NCI-H2029 (cell line): ENCODE measurements at regions not wholly inside any gene's neighbourhood (a gene's known extent, or its start where the extent isn't known, plus 50 kb on each side); places are given as distances from the start of the nearest gene placed in this dataset.
"Not testable (repeated sequence)": the region's sequence is repeated elsewhere in the genome, so short reads cannot be mapped to it uniquely, and the experiment has no call there.

ENCODE experiments used
- DNase-seq: peaks from one replicate; lab custom pipeline; 2025; lab: John Stamatoyannopoulos, UW

DNA sequence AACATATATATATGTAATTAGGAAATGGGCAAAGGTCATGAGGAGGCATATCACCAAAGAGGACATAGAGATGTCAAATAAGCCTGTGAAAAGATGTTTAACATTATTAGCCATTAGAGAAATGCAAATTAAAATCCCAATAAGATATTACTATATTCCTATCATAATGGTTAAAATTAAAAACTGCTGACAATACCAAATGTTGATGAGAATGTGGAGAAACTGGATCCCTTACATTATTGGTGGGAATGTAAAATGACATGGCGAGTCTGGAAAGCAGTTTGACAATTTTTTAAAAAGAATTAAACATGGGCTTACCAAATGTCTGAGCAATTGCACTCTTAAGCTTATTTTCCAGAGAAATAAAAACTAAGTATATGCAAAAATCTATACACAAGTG is 1821.6 kb upstream of the C9orf72 start:
- DNase-seq: no peak

DNA sequence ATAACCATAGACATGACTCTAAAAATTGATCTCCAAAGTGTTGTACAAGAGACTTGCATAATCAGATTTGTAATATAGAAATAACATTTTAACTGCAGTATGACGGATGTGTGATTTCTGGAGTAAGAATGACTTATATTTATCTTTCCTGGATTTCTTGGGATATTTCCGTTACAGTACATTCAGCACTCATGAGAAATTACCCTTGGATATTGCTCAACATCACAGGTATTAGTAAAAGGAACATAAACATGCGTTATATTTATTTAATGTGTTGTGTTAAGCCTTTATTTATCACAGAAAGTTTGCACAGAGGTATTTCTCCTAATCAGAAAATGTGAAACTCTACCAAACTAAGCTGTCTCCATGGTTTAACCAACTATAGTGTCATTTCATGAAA is 1823.9 kb upstream of the C9orf72 start:
- no peak for DNase-seq

DNA sequence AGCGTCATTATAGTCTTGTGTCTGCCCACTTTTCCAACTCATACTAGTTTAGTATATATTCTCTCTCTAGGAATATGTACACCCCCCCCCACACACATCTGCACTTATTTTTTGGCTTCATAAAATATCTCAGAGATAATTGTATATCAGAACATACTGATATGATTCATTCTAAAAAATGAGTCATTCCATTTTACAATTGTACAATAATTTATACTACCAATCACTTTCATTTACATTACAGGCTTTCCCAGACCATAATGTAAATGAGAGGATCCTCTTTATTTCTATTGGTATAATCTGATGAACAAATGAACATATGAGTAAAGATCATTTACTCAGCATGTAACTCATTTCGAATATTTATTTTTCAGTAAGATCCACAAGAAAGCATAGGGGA is 1842.9 kb upstream of the C9orf72 start:
- no peak for DNase-seq

DNA sequence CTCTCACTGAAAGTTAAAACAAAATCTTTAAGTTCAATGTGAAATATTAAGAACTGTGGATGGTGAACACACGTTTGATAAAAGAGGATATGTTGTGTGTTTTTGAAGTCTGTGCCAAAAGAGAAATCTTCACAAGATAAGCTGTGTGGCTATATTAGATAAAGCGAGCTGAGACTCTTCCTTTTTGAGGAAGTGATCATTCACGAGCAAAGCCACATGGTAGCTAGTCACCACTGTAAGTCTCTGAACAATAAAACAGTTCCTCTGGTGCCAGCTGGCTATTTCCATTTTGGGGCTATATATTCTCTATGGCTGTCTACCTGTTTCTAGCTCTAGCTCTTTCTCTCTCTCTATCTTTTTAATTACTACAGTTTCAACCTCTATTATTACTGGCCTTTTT is 1849.2 kb upstream of the C9orf72 start:
- no peak for DNase-seq

DNA sequence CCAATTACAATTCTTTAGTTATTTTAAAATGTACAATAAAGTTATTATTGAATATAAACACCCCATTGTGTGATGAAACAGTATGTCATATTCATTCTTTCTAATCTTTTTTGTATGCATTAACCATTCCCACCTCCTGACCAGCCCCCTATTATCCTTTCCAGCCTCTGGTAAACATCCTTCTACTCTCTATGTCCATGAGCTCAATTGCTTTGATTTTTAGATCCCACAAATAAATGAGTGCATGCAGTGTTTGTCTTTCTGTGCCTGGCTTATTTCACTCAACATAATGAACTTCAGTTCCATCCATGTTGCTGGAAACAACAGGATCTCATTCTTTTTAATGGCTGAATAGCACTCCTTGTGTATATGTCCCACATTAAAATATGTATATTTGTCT is 1858.9 kb upstream of the C9orf72 start:
- no peak for DNase-seq

DNA sequence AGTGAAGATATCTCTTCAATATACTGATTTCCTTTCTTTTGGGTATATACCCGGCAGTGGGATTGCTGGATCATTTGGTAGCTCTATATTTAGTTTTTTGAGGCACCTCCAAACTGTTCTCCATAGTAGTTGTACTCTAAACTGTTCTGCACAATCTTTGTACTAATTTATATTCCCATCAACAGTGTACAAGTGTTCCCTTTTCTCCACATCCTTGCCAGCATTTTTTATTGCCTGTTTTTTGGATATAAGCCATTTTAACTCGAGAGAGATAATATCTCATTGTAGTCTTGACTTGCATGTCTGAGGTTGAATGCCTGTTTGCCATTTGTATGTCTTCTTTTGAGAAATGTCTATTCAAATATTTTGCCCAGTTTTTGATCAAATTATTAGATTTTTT is 1859.4 kb upstream of the C9orf72 start:
- DNase-seq: not testable (repeated sequence)

DNA sequence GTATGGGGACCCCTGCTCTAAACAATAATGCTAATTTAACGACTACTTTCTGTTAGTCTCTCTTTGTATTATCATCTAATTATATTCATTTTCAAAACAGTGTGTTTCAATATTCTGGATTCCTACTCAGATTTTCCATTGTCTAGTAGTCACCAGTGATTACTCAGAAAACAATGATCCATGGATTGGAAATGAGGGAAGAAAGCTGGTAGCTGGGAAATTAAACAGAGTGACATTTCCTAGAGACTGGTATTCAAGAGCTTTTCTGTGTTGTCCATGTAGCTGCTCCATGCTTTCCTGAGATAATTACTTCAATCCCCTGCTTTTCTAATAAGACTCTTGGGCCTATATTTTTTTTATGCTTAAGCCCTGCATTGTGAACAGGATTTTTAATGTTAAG is 1862.1 kb upstream of the C9orf72 start:
- no peak for DNase-seq

DNA sequence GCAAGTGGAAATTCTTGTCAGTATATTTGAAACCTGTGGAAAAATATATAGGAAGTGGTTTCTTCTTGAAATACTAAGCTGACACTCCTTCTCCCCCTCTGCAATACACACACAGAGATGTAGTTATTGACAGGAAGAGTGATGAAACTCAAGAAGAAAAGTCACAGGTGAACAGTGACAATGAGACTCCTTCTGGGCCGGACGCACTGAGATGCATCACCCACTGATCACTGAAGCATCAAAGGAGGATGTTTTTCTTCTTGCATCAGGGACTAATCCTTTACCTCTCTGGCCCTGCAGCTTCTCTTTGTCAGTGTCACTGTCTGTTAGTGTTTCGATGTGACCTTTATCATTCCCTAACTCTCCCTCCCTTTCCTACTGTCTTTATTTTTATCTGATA is 1864.2 kb upstream of the C9orf72 start:
- DNase-seq: no peak

DNA sequence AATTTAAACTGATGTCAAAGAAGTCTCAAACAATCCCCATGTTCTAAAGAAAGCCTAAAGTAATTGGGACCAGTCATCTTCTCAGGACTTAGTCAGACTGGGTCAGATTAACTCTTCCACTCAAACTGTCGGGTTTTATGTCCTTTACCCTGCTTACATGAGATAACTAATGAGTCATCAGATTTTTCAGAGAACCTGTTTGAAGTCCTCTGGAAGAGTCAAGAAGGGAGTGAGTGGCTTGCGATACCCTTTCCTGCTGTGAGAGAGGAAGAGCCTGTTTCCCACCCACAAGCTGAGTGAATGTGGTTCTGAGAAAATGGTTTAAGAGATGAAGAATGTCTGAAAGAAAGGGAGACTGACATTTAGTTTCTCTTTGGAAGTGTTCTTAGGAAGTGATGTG is 1866.7 kb upstream of the C9orf72 start:
- no peak for DNase-seq

DNA sequence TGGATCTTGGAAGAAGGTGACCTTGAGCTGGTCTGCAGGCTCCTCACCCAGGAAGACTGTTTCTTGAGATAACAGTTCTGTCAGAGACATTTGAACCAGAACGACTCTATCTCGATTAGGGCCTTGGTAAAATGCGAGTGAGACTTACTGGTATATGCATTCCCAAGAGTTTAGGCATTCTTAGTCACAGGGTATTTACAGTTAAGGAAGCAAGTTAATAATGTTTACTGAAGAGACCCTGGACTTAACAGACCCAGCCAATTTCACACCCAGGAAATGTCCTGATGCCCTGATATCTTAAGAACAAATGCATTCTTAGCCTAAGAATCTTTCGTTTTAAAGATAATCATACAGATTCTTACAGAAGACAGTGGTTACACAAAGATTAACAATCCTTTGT is 1867.2 kb upstream of the C9orf72 start:
- no peak for DNase-seq

DNA sequence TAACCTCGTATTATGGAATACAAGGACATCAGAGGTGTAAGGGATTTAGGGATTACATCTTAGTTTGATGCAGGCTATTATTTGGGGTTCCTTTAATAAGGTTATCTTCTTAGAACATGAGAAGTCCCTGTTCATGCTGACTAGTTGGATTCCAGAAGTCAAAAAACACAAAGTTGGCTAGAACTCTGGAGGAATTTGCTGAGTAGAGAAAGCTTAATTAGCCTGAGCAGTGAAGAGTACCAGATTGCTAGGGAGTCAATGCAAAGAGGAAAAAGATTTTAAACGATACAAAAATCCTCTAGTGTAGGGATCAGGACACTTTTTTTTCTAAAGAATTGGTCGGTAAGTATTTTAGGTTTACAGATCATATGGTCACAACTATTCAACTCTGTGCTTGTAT is 1872.5 kb upstream of the C9orf72 start:
- no peak for DNase-seq

DNA sequence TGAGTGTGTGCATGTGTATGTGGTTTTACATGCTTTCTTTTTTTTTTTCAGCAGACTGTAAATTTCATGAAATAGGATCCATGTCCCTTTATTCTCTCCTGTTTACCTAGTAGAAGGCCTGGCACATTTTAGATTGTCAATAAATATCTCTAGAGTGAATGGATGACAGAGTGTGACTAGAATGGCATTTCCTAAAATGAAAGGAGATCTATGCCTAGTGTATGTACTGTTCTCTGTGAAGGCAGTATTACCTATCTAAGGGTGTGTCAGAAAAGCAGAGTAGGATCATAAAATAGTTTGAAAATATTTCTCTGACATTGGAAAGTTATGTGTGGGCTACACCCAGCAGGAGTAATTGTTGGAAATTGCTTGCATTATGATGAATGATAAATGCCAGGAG is 1876.0 kb upstream of the C9orf72 start:
- DNase-seq: peak; percentile 78

DNA sequence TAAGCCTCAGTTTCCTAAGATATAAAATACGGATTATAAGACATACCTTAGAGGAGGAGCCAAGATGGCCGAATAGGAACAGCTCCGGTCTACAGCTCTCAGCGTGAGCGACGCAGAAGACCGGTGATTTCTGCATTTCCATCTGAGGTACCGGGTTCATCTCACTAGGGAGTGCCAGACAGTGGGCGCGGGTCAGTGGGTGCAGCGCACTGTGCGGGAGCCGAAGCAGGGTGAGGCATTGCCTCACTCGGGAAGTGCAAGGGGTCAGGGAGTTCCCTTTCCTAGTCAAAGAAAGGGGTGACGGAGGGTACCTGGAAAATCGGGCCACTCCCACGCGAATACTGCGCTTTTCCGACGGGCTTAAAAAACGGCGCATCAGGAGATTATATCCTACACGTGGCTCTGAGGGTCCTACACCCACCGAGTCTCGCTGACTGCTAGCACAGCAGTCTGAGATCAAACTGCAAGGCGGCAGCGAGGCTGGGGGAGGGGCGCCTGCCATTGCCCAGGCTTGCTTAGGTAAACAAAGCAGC is 1877.1 kb upstream of the C9orf72 start:
- not testable (repeated sequence) for DNase-seq

DNA sequence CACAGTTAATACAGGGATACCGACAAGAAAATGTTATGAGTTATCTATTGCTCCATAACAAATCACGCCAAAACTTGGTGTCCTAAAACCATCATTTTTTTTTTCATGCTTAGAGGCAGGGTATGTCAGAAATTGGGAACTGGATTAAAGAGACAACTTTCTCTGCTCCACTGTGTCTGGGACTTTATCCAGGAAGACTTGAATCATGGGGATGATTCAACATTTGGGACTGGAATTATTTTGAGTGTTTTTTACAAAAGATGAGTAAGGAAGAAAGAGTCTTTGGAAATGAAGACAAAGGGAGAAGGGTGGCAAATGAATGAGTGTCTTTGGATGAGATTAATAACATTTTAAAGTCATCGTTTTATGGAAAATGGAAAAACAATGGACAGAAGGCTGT is 1883.7 kb upstream of the C9orf72 start:
- no peak for DNase-seq

DNA sequence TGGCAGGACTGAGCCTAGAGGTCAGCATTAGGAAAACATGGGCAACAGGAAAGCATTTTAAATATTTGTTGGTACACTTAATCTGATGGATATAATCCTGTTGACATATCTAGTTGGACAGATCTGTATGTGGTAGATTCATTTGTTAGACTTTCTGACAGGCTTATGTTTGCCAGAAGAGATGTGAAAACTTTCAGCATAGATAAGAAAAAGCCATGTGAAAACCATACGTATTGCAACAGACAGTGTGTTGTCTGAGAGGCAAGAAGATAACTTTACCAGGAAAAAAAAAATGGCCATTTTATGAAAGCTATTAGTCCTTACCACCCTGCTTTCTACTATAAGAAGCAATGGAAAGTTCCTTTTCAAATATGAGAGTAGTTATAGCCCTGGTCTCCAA is 1902.2 kb upstream of the C9orf72 start:
- no peak for DNase-seq

DNA sequence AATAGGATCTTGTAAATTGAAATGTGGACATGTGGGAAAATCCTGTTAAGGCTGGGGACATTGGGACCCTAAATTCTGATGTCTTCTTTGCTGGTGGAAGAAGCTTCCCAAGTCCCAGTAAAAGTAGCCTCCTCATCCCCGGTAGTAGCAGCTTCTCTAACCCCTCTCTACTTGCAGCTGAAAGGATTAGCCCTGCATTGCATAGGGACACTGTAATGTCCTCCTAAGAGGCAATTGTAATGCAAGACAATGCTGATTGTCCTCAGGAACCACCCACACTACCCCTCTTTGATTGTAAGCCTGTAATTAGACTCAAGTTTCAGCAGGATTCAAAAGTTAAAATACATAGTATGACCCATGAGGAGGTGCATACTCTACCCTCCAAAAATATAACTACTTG is 1938.4 kb upstream of the C9orf72 start:
- no peak for DNase-seq

DNA sequence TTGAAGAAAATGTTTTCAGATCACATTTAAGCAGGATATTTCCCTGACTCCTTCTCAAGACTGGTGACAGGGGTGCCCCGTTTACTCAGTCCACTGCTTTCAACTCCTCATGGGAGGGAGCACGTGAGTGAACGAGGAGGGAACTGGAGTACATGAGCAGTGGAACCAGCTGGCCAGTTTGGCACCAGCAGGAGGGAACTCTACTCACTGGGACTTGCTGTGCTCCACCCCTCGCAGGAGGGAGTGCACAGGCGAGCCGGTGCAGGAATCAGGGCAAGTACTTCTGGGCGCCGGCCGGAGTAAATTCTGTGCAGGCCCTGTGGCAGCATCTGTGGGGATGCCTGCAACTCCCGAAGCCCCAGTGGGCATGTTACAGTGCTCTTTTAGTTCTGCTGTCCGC is 1941.1 kb upstream of the C9orf72 start:
- peak; percentile 17 for DNase-seq

DNA sequence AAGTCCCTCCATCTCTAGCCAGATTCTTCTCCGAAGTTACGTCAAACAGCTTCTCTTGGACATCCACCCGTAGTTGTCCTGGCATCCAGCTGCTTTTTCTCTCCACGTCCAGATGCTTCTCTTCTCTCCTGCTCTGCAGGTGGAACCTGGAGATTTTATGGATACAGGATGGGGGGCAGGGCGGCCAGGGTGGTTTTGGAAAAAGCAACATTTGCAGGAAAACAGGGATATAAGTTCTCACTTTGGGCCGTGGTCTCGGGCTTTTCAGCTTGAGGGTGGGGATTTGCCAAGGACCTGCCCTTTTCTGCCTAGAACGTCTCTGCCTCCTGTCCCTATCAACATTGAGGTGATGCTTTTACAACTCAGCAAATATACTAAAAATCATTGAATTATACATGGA is 1941.6 kb upstream of the C9orf72 start:
- no peak for DNase-seq

DNA sequence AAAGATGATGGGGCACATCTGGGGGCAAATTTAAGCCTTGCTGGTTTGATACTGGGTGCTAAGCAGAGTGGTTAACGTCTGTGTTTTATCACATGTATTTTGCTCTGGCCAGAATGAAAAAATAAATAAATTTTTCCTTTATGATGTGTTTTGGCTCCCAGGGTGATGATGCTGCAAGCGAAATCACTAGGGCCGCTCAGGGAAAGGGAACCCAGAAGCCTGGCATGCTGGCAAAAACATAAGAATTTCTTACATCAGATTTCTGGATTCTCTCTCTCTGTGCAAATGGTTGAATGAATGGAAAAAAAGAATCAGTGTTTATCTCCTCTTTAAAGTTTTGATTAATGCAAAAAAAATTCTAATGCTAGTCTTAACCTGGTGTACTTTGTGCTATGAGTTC is 1975.2 kb upstream of the C9orf72 start:
- DNase-seq: no peak

DNA sequence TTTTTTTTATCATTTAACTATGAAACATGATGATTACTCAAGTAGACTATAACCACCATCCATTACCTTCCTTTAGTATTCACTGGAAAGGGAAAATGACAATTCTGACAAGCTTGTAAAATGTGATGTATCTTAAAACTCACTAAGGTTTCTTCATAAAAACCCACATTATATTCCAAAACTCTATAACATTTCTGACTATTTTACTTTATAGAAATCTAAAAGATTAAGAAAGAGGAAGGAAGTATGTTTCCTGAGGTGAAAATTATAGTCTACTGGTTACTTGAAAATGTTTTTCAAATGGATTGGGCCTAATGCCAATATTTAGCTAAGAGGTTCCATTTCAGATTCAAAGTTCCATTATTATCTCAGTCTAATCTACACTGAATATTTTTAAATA is 1982.2 kb upstream of the C9orf72 start:
- no peak for DNase-seq

DNA sequence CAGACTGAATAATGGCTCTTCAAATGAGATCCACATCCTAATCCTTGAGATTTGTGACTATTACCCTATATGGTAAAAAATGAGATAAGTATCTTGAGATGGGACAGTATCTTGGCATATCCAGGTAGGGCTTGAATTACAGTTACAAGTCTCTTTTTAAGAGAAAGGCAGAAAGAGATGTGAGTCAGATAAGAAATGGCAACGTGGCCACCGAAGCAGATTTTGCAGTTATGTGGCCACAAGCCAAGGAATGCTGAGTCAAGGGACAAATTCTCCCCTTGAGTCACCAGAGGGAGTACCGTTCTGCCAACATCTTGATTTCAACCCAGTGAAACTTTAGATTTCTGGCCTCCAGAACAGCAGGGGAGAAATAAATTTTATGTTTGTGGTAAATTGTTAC is 1983.0 kb upstream of the C9orf72 start:
- DNase-seq: no peak

DNA sequence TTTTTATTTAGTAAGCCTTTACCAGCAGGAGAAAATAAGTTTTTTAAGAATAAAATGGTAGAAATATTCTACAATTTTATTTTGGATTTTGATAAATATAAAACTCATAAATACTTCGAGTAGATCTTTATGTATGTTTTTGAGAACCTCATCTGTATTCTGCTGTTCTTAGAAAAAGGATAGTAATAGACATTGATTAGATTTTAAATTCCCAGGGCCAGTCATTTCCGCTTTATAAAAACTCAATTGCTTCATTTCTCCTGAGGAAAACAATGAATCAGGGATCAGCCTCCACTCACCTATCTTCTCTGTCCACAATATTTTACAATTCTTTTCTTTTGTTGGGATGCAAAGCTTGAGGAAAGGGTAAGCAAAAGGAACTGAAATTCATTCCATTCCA is 1983.5 kb upstream of the C9orf72 start:
- no peak for DNase-seq

DNA sequence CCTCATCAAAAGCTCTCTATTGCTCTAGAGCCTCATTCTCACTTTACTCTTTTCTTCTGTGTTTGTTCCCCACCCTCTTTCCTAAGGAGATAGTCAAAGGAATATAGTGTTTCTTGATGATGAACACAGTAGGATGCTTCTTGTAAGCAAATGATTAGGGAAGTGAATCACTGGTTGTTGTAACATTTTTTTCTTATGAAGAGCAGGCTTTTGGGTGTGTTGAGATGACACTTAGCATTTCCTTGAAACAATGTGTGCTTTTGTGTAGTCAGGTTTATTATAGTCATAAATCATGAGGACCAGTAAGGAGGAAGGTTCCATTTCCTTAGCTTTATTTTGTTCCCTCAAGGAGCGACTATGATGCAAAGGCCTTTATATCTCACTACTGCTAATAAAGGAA is 1991.3 kb upstream of the C9orf72 start:
- DNase-seq: no peak

DNA sequence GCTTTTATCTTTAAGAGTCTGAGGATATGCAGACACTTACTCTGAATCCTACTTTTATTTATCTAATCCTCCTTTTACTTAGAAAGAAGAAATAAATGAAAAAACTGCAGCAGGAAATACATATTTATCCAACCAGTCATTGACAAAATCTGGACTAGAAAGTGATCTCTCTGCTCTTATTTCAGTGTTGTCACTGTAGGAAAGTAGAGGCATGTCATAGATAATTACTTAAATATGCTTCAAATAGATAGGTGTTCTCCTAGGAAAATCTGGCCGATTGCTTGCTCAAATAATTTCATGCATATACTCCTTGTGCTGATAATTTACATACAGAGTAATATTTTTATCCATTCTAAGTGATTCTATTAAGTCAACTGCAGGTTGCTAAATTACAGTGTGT is 2001.9 kb upstream of the C9orf72 start:
- no peak for DNase-seq

DNA sequence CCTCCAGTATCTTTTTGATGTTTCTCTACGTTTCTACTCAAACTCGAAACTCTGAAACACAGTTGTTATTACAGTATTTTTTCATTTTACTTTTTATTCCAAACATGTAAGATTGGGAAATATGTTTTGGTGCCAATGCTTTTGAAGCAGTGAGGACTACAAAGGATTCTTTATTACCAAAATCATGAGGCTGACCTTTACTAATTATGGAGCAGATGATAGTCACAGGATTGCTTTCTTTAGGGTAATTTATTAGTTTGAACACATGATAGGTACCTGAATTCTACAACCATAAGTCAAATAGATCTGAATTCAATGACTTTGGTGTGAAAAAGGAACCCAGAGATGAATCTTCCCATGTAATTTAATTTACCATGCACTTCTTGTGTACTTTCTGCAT is 2015.1 kb upstream of the C9orf72 start:
- no peak for DNase-seq
